Tibial artery (tissue), 4 donors: ENCODE measurements at regions not wholly inside any gene's neighbourhood (a gene's known extent, or its start where the extent isn't known, plus 50 kb on each side); places are given as distances from the start of the nearest gene placed in this dataset.
A peak's percentile ranks its signal among the peaks of the same experiment; 100 is the strongest.

Source experiments
- DNase-seq, 2 donors: peaks; one replicate each; pipeline ENCODE4 v3.0.0-alpha.2; 2019
- H3K27ac ChIP-seq, 2 donors: fragments of 200-600 bp; sonication (generic) in 1 of 2; 1 replicate in 1 of 2; 2 replicates in 1 of 2; pipeline ENCODE4 v1.5.1; 2018 to 2019; ENCODE audit warnings: mild to moderate bottlenecking in 1 of 2
- H3K27me3 ChIP-seq, 2 donors: fragments of 200-600 bp; sonication (generic) in 1 of 2; one replicate each; pipeline versions ENCODE4 v1.5.1 to v1.6.0; 2016 to 2019
- H3K36me3 ChIP-seq, 3 donors: fragments of 200-600 bp; sonication (generic) in 2 of 3; one replicate each; pipeline ENCODE4 v1.5.1; 2016 to 2019; ENCODE audit warnings: mild to moderate bottlenecking in 2 of 3
- H3K4me1 ChIP-seq, 4 donors: fragments of 200-600 bp; sonication (generic) in 2 of 4; 1 replicate in 3 of 4; 2 replicates in 1 of 4; pipeline ENCODE4 v1.5.1; 2016 to 2019
- H3K4me3 ChIP-seq, 2 donors: fragments of 200-600 bp; sonication (generic) in 1 of 2; 1 replicate in 1 of 2; 2 replicates in 1 of 2; pipeline ENCODE4 v1.5.1; 2018 to 2019; ENCODE audit warnings: mild to moderate bottlenecking in 2 of 2
- H3K9me3 ChIP-seq, 3 donors: fragments of 200-600 bp; sonication (generic) in 1 of 3; one replicate each; pipeline ENCODE4 v1.5.1; 2016 to 2019
- CTCF ChIP-seq, 2 experiments: fragments of 200-600 bp in 1 of 2; fragments of 450-650 bp in 1 of 2; IDR thresholded peaks; one replicate each; pipeline ENCODE4 v1.5.1; 2017 to 2019; ENCODE audit warnings: antibody characterized with exemption in 2 of 2, mild to moderate bottlenecking in 1 of 2, moderate library complexity in 1 of 2
- intact Hi-C: fragments of 100-400 bp; cut with DNase I; formaldehyde crosslinking; loops from one replicate; pipeline ENCODE4 v1.15.0; 2023; ENCODE audit warnings: low total_unique reads

- TF ChIP-seq CTCF (IDR thresholded peaks at IDR 0.05): no peak
- no peaks in the 10 kb centered on the region for H3K36me3 ChIP-seq
- H3K4me3 ChIP-seq: no peak overlapping the region
- no peaks in the 10 kb centered on the region for H3K4me1 ChIP-seq
- H3K9me3 ChIP-seq: no peaks in the 10 kb centered on the region
- intact Hi-C loops: no loop called here
- no peak for DNase-seq
- H3K27ac ChIP-seq: no peak overlapping the region
- no peaks in the 10 kb centered on the region for H3K27me3 ChIP-seq
These were observed 1124.2 kb downstream of the SLITRK1 start for GRCh38 chr13:82758044-82758443.

- DNase-seq: no peak
- no peak for TF ChIP-seq CTCF (IDR thresholded peaks at IDR 0.05)
- Histone ChIP-seq H3K27me3 (no peaks in the 10 kb centered on the region), H3K9me3 (no peaks in the 10 kb centered on the region), H3K27ac (peak overlapping the region in 1 of 2 donors; percentile 26), H3K4me1 (peaks cover 0 to 52% (median 2%) of the 10 kb centered on the region in 4 donors), H3K36me3 (no peaks in the 10 kb centered on the region), H3K4me3 (no peak overlapping the region)
- intact Hi-C loops: no loop called here
These were observed 1131.1 kb downstream of the SLITRK1 start for GRCh38 chr13:82751206-82751605.

GRCh38 chr13:82749551-82749950 lies 1132.7 kb downstream of the SLITRK1 start:
- no peaks in the 10 kb centered on the region for H3K9me3 ChIP-seq
- DNase-seq: no peak
- no peaks in the 10 kb centered on the region for H3K27me3 ChIP-seq
- no peak overlapping the region for H3K27ac ChIP-seq
- no peaks in the 10 kb centered on the region for H3K36me3 ChIP-seq
- peaks cover 0 to 52% (median 2%) of the 10 kb centered on the region in 4 donors for H3K4me1 ChIP-seq
- no peak overlapping the region for H3K4me3 ChIP-seq
- no peak for TF ChIP-seq CTCF (IDR thresholded peaks at IDR 0.05)
- intact Hi-C loops: no loop called here

GRCh38 chr13:82747958-82748357 lies 1134.3 kb downstream of the SLITRK1 start:
- no peak overlapping the region for H3K4me3 ChIP-seq
- peaks cover 0 to 63% (median 5%) of the 10 kb centered on the region in 4 donors for H3K4me1 ChIP-seq
- no peaks in the 10 kb centered on the region for H3K27me3 ChIP-seq
- H3K36me3 ChIP-seq: no peaks in the 10 kb centered on the region
- DNase-seq: no peak
- no peak for TF ChIP-seq CTCF (IDR thresholded peaks at IDR 0.05)
- intact Hi-C loops: no loop called here
- H3K27ac ChIP-seq: no peak overlapping the region
- no peaks in the 10 kb centered on the region for H3K9me3 ChIP-seq

- intact Hi-C loops: no loop called here
- H3K4me1 ChIP-seq: peaks cover 0 to 61% (median 5%) of the 10 kb centered on the region in 4 donors
- H3K9me3 ChIP-seq: no peaks in the 10 kb centered on the region
- peak overlapping the region in 1 of 2 donors; percentile 6 for H3K27ac ChIP-seq
- H3K36me3 ChIP-seq: no peaks in the 10 kb centered on the region
- no peaks in the 10 kb centered on the region for H3K27me3 ChIP-seq
- DNase-seq: no peak
- TF ChIP-seq CTCF (IDR thresholded peaks at IDR 0.05): no peak
- H3K4me3 ChIP-seq: no peak overlapping the region
These were observed 1135.0 kb downstream of the SLITRK1 start for GRCh38 chr13:82747291-82747690.

- Histone ChIP-seq H3K4me3 (no peak overlapping the region), H3K27ac (no peak overlapping the region), H3K4me1 (peaks cover 0 to 11% (median 3%) of the 10 kb centered on the region in 4 donors), H3K36me3 (no peaks in the 10 kb centered on the region), H3K9me3 (peaks cover 0 to 4% (median 3%) of the 10 kb centered on the region in 3 donors), H3K27me3 (no peaks in the 10 kb centered on the region)
- intact Hi-C loops: no loop called here
- DNase-seq: no peak
- TF ChIP-seq CTCF (IDR thresholded peaks at IDR 0.05): no peak
These were observed 1141.8 kb downstream of the SLITRK1 start for GRCh38 chr13:82740442-82740841.
